ENCODE measurements at regions not wholly inside any gene's neighbourhood (a gene's known extent, or its start where the extent isn't known, plus 50 kb on each side); places are given as distances from the start of the nearest gene placed in this dataset.

GRCh38 chr4:3365871-3366842 is 73.3 kb downstream of the RGS12 start:
- ATAC-seq (ENCODE audit: low FRiP score in 2 of 2) (no peak), DNase-seq (peak in 1 of 2 donors; percentile 74)
- Histone ChIP-seq H3K4me1 (peaks cover 21 to 27% (median 24%) of the 10 kb centered on the region in 4 donors), H3K27ac (no peak overlapping the region), H3K4me3 (no peak overlapping the region), H3K36me3 (no peaks in the 10 kb centered on the region), H3K9me3 (no peaks in the 10 kb centered on the region), H3K27me3 (no peaks in the 10 kb centered on the region)
- WGBS, 2 donors, result 91 to 94% methylated on average over 26 to 30 of the region's 30 CpGs
- TF ChIP-seq POLR2AphosphoS5 (IDR thresholded peaks at IDR 0.05) (no peak), CTCF (IDR thresholded peaks at IDR 0.05) (no peak), POLR2A (IDR thresholded peaks at IDR 0.05) (no peak), EP300 (IDR thresholded peaks at IDR 0.05) (no peak)

GRCh38 chr4:3366893-3367775 is 74.3 kb downstream of the RGS12 start:
- no peaks in the 10 kb centered on the region for H3K9me3 ChIP-seq
- no peak for ATAC-seq (ENCODE audit: low FRiP score in 2 of 2)
- no peak overlapping the region for H3K27ac ChIP-seq
- H3K27me3 ChIP-seq, result no peaks in the 10 kb centered on the region
- TF ChIP-seq CTCF (IDR thresholded peaks at IDR 0.05), result no peak
- TF ChIP-seq POLR2A (IDR thresholded peaks at IDR 0.05), result no peak
- no peak for TF ChIP-seq POLR2AphosphoS5 (IDR thresholded peaks at IDR 0.05)
- TF ChIP-seq EP300 (IDR thresholded peaks at IDR 0.05), result no peak
- DNase-seq, result peak in 1 of 2 donors; percentile 81
- H3K36me3 ChIP-seq, result no peaks in the 10 kb centered on the region
- WGBS, 2 donors, result 90 to 92% methylated on average over 29 of the region's 30 CpGs
- no peak overlapping the region for H3K4me3 ChIP-seq
- H3K4me1 ChIP-seq, result peaks cover 29 to 36% (median 32%) of the 10 kb centered on the region in 4 donors

DNA sequence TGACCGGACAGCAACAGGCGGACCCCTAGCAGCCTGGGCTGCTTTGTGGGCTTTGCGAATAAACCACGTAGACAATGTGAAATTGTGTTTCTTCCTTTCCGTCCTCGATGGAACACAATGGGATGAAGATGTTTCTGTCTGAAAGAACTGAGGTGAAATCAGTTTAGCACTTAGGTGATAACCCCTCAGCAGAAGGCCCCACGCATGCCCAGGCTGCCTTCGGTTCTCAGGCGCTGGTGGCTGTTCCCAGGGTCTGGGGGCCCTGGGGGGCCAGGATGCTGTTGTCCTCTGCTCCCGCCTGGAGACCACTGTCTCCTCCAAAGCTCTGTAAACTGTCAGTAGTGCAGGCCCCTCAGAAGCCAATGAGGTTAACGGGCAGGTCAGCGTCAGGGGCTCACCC is 73.9 kb upstream of the HGFAC start:
- TF ChIP-seq POLR2A (IDR thresholded peaks at IDR 0.05), result no peak
- no peak for TF ChIP-seq CTCF (IDR thresholded peaks at IDR 0.05)
- no peak for TF ChIP-seq POLR2AphosphoS5 (IDR thresholded peaks at IDR 0.05)
- TF ChIP-seq EP300 (IDR thresholded peaks at IDR 0.05), result no peak

DNA sequence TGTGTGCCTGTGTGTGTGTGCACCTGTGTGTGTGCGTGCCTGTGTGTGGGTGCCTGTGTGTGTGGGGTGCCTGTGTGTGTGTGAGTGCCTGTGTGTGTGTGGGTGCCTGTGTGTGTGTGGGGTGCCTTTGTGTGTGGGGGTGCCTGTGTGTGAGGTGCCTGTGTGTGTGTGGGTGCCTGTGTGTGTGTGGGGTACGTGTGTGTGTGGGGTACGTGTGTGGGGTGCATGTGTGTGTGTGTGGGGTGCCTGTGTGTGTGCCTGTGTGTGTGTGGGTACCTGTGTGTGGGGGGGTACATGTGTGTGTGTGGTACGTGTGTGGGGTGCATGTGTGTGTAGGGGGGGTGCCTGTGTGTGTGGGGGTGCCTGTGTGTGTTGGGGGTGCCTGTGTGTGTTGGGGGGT is 73.4 kb upstream of the HGFAC start:
- no peaks in the 10 kb centered on the region for H3K9me3 ChIP-seq
- 70 to 98% methylated on average over 2 to 4 of the region's 4 CpGs for WGBS, 2 donors
- no peak for TF ChIP-seq EP300 (IDR thresholded peaks at IDR 0.05)
- no peak for TF ChIP-seq POLR2A (IDR thresholded peaks at IDR 0.05)
- no peak for TF ChIP-seq CTCF (IDR thresholded peaks at IDR 0.05)
- TF ChIP-seq POLR2AphosphoS5 (IDR thresholded peaks at IDR 0.05), result no peak

More for the DNA sequence above, 73.9 kb upstream of the HGFAC start:
- WGBS, 2 donors, result 94% methylated on average over 11 to 12 of the region's 12 CpGs
- H3K4me3 ChIP-seq, result no peak overlapping the region
- H3K27me3 ChIP-seq, result no peaks in the 10 kb centered on the region
- no peaks in the 10 kb centered on the region for H3K36me3 ChIP-seq
- H3K4me1 ChIP-seq, result peaks cover 33 to 44% (median 39%) of the 10 kb centered on the region in 4 donors
- no peaks in the 10 kb centered on the region for H3K9me3 ChIP-seq
- DNase-seq, result peak in 1 of 2 donors; percentile 38
- H3K27ac ChIP-seq, result no peak overlapping the region
- ATAC-seq (ENCODE audit: low FRiP score in 2 of 2), result no peak

More for the DNA sequence above, 73.4 kb upstream of the HGFAC start:
- Histone ChIP-seq H3K4me1 (peaks cover 33 to 48% (median 41%) of the 10 kb centered on the region in 4 donors), H3K36me3 (no peaks in the 10 kb centered on the region), H3K27me3 (no peaks in the 10 kb centered on the region), H3K4me3 (no peak overlapping the region), H3K27ac (no peak overlapping the region)
- DNase-seq, result peak in 1 of 2 donors; percentile 20
- ATAC-seq (ENCODE audit: low FRiP score in 2 of 2), result no peak

Data from upper lobe of left lung (tissue), 6 donors.